Activated CD8-positive, alpha-beta memory T cell treated with anti-CD3 and anti-CD28 coated beads, Interleukin-2, amount 10 ng/mL, durations not matched to agents 7 days and 5 days (primary cell): ENCODE measurements at regions not wholly inside any gene's neighbourhood (a gene's known extent, or its start where the extent isn't known, plus 50 kb on each side); places are given as distances from the start of the nearest gene placed in this dataset.
"Not testable (repeated sequence)": the region's sequence is repeated elsewhere in the genome, so short reads cannot be mapped to it uniquely, and the experiment has no call there.

Experiments used
- ATAC-seq: fragments of 150-1000 bp; cut with Tn5 transposase; one replicate; pipeline ENCODE4 v1.10.0; 2021; ENCODE audit warnings: moderate library complexity
- CTCF ChIA-PET: fragments of 350-600 bp; sonication (Branson Sonifier 250); formaldehyde crosslinking; loops from one replicate; lab custom pipeline; 2021; ENCODE audit warnings: antibody characterized with exemption; lab: Charles Lee
- DNase-seq: peaks from one replicate; pipeline ENCODE4 v3.0.0-alpha.2; 2020
- H3K27ac Mint-ChIP-seq: one replicate; pipeline ENCODE4 v1.8.0; 2021; ENCODE audit warnings: mild to moderate bottlenecking, mixed read lengths
- H3K27me3 Mint-ChIP-seq: one replicate; pipeline ENCODE4 v1.8.0; 2021; ENCODE audit warnings: mixed read lengths
- H3K36me3 Mint-ChIP-seq: one replicate; pipeline ENCODE4 v1.8.0; 2021; ENCODE audit warnings: mild to moderate bottlenecking, mixed read lengths
- H3K4me1 Mint-ChIP-seq: one replicate; pipeline ENCODE4 v1.8.0; 2021; ENCODE audit warnings: mixed read lengths
- H3K4me3 Mint-ChIP-seq: one replicate; pipeline ENCODE4 v1.8.0; 2021; ENCODE audit warnings: mild to moderate bottlenecking, moderate library complexity, mixed read lengths
- H3K9me3 Mint-ChIP-seq: one replicate; pipeline ENCODE4 v1.8.0; 2022; ENCODE audit warnings: low read depth, mixed read lengths

- Mint-ChIP-seq H3K27ac (no peak overlapping the region), H3K36me3 (no peaks in the 10 kb centered on the region), H3K27me3 (peaks cover 18% of the 10 kb centered on the region), H3K9me3 (peaks cover 2% of the 10 kb centered on the region), H3K4me3 (no peak overlapping the region), H3K4me1 (peaks cover 7% of the 10 kb centered on the region)
- DNase-seq (no peak), ATAC-seq (no peak)
- CTCF ChIA-PET, result no interaction called here
These were observed 144.9 kb downstream of the THBS2 start for GRCh38 chr6:169108753-169109152.

- no peak for ATAC-seq
- DNase-seq, result no peak
- Mint-ChIP-seq H3K36me3 (no peaks in the 10 kb centered on the region), H3K4me3 (no peak overlapping the region), H3K27ac (no peak overlapping the region), H3K4me1 (no peaks in the 10 kb centered on the region), H3K9me3 (peaks cover 2% of the 10 kb centered on the region), H3K27me3 (peaks cover 18% of the 10 kb centered on the region)
- CTCF ChIA-PET, result no interaction called here
These were observed 147.5 kb downstream of the THBS2 start for GRCh38 chr6:169106176-169106575.

GRCh38 chr6:169101981-169102380 lies 151.7 kb downstream of the THBS2 start:
- peaks cover 17% of the 10 kb centered on the region for H3K27me3 Mint-ChIP-seq
- H3K4me1 Mint-ChIP-seq, result no peaks in the 10 kb centered on the region
- H3K36me3 Mint-ChIP-seq, result no peaks in the 10 kb centered on the region
- CTCF ChIA-PET, result no interaction called here
- DNase-seq, result no peak
- H3K27ac Mint-ChIP-seq, result no peak overlapping the region
- no peaks in the 10 kb centered on the region for H3K9me3 Mint-ChIP-seq
- ATAC-seq, result no peak
- no peak overlapping the region for H3K4me3 Mint-ChIP-seq

- no peaks in the 10 kb centered on the region for H3K4me1 Mint-ChIP-seq
- H3K9me3 Mint-ChIP-seq, result no peaks in the 10 kb centered on the region
- no peak overlapping the region for H3K27ac Mint-ChIP-seq
- no peaks in the 10 kb centered on the region for H3K36me3 Mint-ChIP-seq
- ATAC-seq (no peak), DNase-seq (no peak)
- peaks cover 10% of the 10 kb centered on the region for H3K27me3 Mint-ChIP-seq
- CTCF ChIA-PET, result no interaction called here
- H3K4me3 Mint-ChIP-seq, result no peak overlapping the region
These were observed 152.4 kb downstream of the THBS2 start for GRCh38 chr6:169101036-169101805.

- H3K36me3 Mint-ChIP-seq, result no peaks in the 10 kb centered on the region
- DNase-seq (no peak), ATAC-seq (no peak)
- peaks cover 2% of the 10 kb centered on the region for H3K27me3 Mint-ChIP-seq
- CTCF ChIA-PET, result no interaction called here
- no peaks in the 10 kb centered on the region for H3K4me1 Mint-ChIP-seq
- no peak overlapping the region for H3K27ac Mint-ChIP-seq
- no peaks in the 10 kb centered on the region for H3K9me3 Mint-ChIP-seq
- H3K4me3 Mint-ChIP-seq, result no peak overlapping the region
These were observed 154.0 kb downstream of the THBS2 start for GRCh38 chr6:169099411-169100202.

GRCh38 chr6:169098651-169099050 lies 155.0 kb downstream of the THBS2 start:
- H3K9me3 Mint-ChIP-seq, ATAC-seq, H3K36me3 Mint-ChIP-seq, H3K4me1 Mint-ChIP-seq, H3K4me3 Mint-ChIP-seq, H3K27ac Mint-ChIP-seq, CTCF ChIA-PET, H3K27me3 Mint-ChIP-seq, DNase-seq: not testable (repeated sequence)

- no peaks in the 10 kb centered on the region for H3K9me3 Mint-ChIP-seq
- CTCF ChIA-PET, result no interaction called here
- H3K4me3 Mint-ChIP-seq, result no peak overlapping the region
- ATAC-seq, result no peak
- H3K36me3 Mint-ChIP-seq, result no peaks in the 10 kb centered on the region
- no peaks in the 10 kb centered on the region for H3K4me1 Mint-ChIP-seq
- DNase-seq, result no peak
- H3K27ac Mint-ChIP-seq, result no peak overlapping the region
- no peaks in the 10 kb centered on the region for H3K27me3 Mint-ChIP-seq
These were observed 155.5 kb downstream of the THBS2 start for GRCh38 chr6:169098116-169098515.

GRCh38 chr6:169097381-169097959 lies 156.2 kb downstream of the THBS2 start:
- Mint-ChIP-seq H3K4me3 (no peak overlapping the region), H3K27ac (no peak overlapping the region), H3K27me3 (no peaks in the 10 kb centered on the region), H3K9me3 (no peaks in the 10 kb centered on the region), H3K36me3 (no peaks in the 10 kb centered on the region), H3K4me1 (no peaks in the 10 kb centered on the region)
- CTCF ChIA-PET, result no interaction called here
- ATAC-seq (no peak), DNase-seq (no peak)

- no peak for DNase-seq
- Mint-ChIP-seq H3K27me3 (no peaks in the 10 kb centered on the region), H3K27ac (no peak overlapping the region), H3K9me3 (peaks cover 5% of the 10 kb centered on the region), H3K4me3 (no peak overlapping the region), H3K36me3 (no peaks in the 10 kb centered on the region), H3K4me1 (no peaks in the 10 kb centered on the region)
- CTCF ChIA-PET, result no interaction called here
- ATAC-seq, result no peak
These were observed 157.3 kb downstream of the THBS2 start for GRCh38 chr6:169096388-169096787.

- Mint-ChIP-seq H3K27ac (no peak overlapping the region), H3K4me3 (no peak overlapping the region), H3K4me1 (no peaks in the 10 kb centered on the region), H3K27me3 (no peaks in the 10 kb centered on the region), H3K9me3 (peaks cover 10% of the 10 kb centered on the region), H3K36me3 (no peaks in the 10 kb centered on the region)
- ATAC-seq, result no peak
- no peak for DNase-seq
- CTCF ChIA-PET, result no interaction called here
These were observed 158.5 kb downstream of the THBS2 start for GRCh38 chr6:169095153-169095552.

- DNase-seq, result no peak
- Mint-ChIP-seq H3K27ac (no peak overlapping the region), H3K4me3 (no peak overlapping the region), H3K27me3 (no peaks in the 10 kb centered on the region), H3K36me3 (no peaks in the 10 kb centered on the region), H3K9me3 (peaks cover 15% of the 10 kb centered on the region), H3K4me1 (no peaks in the 10 kb centered on the region)
- no peak for ATAC-seq
- CTCF ChIA-PET, result no interaction called here
These were observed 159.1 kb downstream of the THBS2 start for GRCh38 chr6:169094552-169094950.

GRCh38 chr6:169093770-169094551 lies 159.7 kb downstream of the THBS2 start:
- CTCF ChIA-PET, result no interaction called here
- Mint-ChIP-seq H3K36me3 (no peaks in the 10 kb centered on the region), H3K27ac (no peak overlapping the region), H3K4me3 (no peak overlapping the region), H3K27me3 (no peaks in the 10 kb centered on the region), H3K9me3 (peaks cover 15% of the 10 kb centered on the region), H3K4me1 (no peaks in the 10 kb centered on the region)
- ATAC-seq, result no peak
- no peak for DNase-seq

GRCh38 chr6:169093066-169093723 lies 160.5 kb downstream of the THBS2 start:
- no peaks in the 10 kb centered on the region for H3K27me3 Mint-ChIP-seq
- no peak overlapping the region for H3K4me3 Mint-ChIP-seq
- no peaks in the 10 kb centered on the region for H3K4me1 Mint-ChIP-seq
- peaks cover 15% of the 10 kb centered on the region for H3K9me3 Mint-ChIP-seq
- ATAC-seq, result no peak
- CTCF ChIA-PET, result no interaction called here
- no peak for DNase-seq
- H3K27ac Mint-ChIP-seq, result no peak overlapping the region
- H3K36me3 Mint-ChIP-seq, result no peaks in the 10 kb centered on the region
